Right lung (tissue), 2 donors: ENCODE measurements at regions not wholly inside any gene's neighbourhood (a gene's known extent, or its start where the extent isn't known, plus 50 kb on each side); places are given as distances from the start of the nearest gene placed in this dataset.
"Not testable (repeated sequence)": the region's sequence is repeated elsewhere in the genome, so short reads cannot be mapped to it uniquely, and the experiment has no call there.

Experiments
- DNase-seq, 2 donors: peaks; one replicate each; pipeline ENCODE4 v3.0.0-alpha.2; 2013

DNA sequence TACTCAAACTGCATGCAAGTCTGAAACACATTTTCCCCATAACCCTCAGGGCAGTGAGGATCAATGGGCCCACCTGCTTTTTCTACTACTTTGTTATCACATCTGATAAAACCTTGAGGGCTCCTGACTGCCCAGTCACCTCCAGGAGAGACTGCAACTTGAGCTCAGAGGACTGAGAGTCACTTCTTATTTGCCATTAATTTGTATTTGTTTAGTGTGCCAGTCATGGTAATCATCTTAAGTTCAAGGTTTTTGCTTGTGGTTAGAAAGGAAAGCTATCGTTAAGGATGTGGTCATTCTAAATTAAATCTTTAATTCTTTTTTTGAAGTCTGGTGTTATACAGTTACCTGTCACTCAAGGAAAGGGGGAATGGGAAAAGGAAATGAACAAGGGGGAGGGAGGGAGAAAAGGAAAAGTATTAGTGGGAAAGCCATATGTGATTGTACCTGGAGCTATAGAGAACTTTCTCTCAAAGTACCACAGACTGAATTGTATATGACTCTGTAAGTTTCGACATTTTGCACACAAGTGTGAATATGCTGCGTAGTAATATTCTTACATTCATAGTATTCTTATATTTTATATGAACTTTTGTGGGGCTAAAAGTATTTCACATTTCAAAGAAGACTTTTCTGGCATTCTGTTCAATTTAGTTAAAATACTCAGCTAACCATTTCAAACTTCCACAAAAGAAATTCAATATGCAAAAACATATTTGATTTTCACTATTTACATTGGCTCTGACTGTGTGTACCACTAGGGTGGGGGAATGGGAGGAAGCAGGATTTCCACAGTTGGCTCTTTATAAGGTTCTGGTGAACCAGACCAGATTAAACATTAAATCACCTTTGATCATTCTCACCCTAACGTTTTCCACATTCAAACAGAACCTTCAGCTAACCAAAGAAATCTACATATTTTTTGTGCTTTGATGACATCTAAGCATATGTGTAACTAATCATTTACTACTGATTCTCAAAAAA lies 166.5 kb upstream of the ATP11B start:
- DNase-seq: no peak

DNA sequence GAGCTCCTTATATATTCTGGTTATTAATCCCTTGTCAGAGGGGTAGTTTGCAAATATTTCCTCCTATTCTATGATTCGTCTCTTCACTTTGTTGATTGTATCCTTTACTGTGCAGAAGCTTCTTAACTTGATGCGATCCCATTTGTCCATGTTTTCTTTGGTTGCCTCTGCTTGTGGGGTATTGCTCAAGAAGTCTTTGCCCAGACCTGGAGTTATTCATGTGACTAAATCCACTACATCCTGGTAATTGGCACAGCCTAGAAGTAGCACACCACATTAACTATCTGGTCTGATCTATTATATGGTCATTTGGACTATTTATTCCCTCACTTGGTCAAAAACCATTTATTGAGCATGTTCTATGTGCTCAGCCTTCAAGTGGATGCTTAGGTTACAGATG lies 164.8 kb upstream of the ATP11B start:
- DNase-seq: no peak

GRCh38 chr3:182629521-182629920 lies 163.8 kb upstream of the ATP11B start:
- DNase-seq: no peak

DNA sequence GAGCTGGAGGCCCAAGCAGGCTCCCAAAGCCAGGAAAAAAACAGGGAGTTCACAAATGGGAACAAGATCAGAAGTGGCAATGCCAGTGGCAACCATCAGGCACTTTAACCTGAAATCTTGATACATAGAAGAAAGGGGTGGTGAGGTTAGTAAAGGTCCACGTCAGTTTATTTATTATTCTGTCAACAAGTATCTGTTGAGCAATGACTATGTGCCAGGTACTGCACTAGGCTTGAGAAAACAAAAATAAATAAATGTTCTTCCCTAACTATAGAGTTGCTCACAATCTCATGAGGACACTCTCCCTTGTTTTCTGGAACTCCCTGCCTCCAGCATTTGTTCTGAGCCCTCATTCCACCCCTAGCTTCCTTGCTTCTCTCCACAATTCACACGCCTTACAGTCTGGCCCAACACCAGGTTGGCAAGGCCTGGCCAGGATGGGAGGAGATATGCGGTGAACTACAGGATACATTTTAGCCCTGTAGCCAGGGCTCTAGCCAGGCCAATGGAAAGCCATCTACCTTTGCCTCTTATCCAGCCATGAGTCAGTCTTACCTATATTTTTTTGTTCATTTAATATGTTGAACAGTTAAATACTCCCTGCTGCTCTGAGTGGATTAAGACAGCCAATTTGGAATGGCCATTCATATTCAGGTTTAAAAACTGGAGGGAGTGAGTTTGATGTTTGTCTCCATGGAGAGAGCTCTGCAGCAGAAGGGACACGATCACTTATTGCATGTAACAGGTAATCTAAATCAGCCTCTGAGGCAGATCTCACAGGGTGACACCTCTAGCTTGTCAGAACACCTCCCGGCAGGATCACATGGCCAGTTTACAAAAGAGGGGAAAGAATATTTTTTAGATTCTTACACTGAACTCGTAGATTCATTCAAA lies 161.9 kb upstream of the ATP11B start:
- no peak for DNase-seq

GRCh38 chr3:182632077-182632393 lies 161.3 kb upstream of the ATP11B start:
- DNase-seq: no peak

DNA sequence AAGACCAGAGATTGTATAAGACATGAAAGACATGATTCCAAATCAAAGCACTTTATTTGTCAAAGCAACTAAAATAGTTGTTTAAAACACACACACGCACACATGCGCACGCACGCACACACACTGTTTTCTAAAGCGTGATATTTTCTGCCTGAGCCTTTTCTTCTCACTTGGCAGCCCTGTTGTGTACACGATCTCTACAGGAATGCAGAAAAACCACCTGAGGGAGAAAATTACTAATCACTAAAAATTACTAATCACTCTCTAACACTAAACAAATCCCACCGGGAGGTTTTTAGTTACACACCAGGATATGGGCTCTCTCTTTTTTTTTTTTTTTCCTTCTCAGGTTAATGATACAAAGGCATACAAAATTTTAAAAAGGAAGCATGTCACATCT lies 160.1 kb upstream of the ATP11B start:
- DNase-seq: no peak

DNA sequence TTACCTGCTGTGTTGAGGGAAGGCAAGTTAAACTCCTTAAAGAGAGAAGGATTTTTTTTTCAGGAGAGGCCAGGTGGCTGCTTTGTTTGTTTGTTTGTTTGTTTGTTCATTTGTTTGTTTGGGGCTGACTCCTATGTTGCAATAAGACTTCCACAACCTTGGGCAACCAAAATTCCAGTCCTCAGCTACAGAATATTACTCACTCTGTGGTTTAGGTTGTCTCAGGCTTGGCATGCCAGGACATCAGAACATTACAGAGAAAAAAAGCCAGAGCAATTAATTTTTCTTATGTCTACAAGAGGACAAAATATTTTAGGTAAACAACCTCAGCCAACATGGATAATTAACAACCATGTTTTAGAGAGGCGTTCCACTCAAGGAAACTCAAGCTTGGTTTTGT lies 156.7 kb upstream of the ATP11B start:
- DNase-seq: no peak

DNA sequence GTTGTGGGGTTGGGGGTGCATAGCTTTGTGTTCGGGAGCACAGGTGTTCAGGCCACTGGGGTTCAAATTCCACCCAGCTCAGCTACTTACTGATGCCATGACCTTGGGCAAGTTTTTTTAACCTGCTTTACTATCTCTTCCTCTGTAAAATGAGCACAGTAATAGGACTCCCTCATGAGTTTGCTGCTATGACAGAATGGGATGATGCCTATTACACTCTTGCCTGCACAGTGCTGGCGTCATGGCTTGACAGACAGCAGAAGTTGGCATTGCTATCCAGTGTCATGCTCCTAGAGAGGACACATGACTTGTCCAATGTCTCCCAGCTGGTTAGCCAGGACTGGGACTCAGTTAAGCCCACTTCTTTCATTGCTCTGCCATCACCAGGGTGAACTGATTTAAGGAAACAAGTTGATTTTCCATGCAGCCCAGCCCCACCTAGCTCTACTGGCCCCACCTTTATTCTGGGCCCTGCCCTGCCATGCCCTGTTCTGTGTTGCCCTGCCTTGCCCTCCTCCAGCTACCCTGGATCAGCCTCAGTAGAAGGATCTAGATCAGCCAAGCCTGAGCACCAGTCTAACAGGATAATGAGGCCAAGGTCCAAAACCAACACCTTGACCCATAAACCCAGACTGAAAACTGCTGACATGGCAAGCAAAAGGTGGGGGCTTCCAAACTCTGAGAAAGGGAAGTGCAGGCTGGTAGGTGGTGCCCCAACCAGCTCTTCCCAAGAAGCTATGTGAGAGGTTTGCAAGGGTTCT lies 155.8 kb upstream of the ATP11B start:
- DNase-seq: no peak

GRCh38 chr3:182644013-182644412 lies 149.3 kb upstream of the ATP11B start:
- DNase-seq: no peak

DNA sequence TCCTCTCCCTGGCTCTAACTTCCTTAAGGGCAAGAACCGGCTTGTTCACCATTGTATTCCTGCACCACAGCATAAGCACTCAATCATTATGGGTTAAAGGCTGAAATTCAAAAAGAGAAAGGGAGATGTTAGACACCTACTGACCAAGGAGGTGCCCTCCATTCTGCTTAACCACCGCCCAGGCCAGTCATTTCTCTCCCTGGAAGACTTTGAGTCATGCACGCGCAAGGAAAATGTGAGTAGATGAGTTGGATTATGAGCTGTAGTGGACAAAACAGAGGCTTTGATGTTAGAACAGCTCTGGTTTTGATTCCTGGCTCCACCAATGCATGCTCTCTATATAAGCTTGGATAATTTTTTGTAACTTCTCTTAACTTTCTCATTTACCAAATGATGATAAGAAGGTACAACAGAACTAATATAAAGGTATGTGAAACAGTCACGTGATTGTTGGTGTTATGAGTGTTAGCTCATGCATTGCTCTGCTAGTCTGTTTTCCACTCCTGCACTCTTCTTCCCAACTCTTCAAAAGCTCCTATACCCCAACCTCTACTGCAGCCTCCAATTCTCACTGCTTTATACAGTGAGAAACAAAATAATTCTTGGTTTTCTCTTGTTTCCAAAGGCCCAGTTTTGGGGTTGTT lies 148.4 kb upstream of the ATP11B start:
- DNase-seq: no peak

GRCh38 chr3:182650568-182651128 lies 142.7 kb upstream of the ATP11B start:
- DNase-seq: no peak

DNA sequence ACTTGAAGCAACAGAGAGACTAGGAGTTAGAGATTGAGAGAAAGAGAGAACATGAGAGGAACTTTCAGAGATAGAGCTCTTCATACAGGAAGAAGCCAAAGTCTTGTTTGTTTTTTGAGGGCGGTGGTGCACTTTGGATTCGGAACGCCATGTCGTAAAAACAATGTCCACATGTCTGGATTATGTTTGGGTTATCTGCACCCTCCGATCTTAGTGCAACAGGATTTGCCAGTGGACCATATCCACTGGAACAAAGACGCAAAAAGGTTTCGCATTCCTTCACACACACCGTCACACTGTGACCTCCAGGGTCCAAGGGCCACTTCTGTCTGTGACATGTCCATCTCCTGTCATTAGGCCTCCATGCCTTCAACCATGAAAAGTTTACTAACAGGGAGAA lies 141.8 kb upstream of the ATP11B start:
- no peak for DNase-seq

GRCh38 chr3:182653065-182653464 lies 140.2 kb upstream of the ATP11B start:
- not testable (repeated sequence) for DNase-seq

DNA sequence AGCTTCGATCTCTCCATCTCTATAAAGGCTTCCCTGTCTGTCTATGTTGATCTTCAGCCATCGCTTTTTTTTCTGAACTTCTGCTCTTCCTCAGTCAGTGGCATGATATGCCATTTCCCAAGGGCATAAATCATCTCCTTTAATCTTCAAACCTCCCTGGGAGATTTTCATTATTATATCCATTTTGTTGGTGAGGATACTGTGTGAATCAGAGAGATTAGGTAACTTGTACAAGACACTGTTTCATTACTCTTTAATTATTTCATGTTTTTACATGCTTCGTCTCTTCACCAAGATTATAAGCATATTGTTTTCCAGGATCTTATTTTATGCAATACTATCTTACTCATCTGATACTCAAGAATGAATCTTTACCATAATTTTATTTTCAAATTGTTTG lies 124.8 kb upstream of the ATP11B start:
- no peak for DNase-seq

- no peak for DNase-seq
Observed at GRCh38 chr3:182668974-182669373, 124.3 kb upstream of the ATP11B start.

GRCh38 chr3:182671541-182671940 lies 121.8 kb upstream of the ATP11B start:
- no peak for DNase-seq

GRCh38 chr3:182671942-182672341 lies 121.4 kb upstream of the ATP11B start:
- no peak for DNase-seq

GRCh38 chr3:182673336-182673735 lies 120.0 kb upstream of the ATP11B start:
- no peak for DNase-seq

DNA sequence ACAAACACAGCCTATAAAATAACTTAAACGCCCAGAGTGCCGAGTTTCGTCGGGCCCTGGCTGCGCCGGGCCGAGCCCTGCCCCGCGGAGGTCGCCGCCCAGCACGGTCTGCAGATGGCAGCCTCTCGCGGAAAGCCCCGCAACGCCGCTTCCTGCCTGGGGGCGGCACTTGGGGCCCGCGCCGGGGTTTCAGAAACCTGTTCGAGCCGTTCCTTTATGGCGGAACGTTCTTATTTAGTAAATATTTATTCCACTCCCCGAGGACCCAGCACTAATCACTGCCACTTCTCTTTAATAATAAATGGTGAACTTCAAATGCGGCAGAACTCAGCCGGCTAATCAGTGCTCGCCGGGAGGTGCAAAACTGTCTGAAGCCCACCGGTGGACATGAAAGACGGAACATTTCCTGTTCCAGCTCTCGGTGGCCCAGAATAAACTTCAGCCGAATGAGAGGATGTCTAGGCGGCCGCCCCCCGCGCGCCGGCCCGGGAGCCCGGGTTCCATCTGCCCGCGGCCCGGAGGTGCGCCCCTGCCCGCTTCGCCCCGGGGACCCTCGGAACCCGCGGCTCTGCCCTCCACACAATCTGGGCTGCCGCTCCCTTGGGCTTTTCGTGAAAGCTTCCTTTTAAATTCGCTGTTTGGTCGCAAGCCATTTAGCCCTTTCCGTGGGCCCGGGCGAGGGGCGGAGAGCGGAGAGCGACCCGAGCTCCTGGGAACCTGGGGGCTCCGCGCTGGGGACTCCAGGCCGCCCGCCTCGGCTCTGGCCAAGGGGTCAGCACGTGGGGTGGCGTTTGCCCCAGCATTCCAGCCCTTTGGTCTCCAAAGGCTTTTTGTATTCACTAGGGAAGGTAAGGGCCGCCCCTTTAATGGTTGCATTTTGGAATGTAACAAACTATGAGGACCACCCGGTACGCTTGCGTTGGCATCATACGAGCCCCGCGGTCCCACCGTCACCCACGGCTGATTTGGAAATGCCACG lies 110.8 kb upstream of the ATP11B start:
- DNase-seq: peak; percentile 39 to 41

DNA sequence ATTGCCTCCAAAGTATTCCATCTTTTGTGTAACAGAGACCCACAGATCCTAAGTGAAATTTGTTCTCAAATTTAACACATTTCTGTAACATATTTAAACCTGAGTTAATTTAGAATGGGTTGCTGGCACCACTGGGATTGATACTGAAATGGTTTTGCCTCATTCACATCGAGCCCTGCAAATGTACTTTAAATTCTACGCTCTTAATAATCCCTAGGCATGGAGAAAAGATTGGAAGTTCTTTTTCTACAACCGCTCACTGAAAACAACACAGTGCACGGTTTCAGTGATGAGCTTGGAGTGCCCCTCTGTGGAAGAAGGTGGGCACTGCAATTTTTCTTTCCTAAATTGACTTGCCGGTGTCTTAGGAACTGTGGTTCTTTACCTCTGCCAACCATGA lies 109.9 kb upstream of the ATP11B start:
- peak; percentile 58 to 61 for DNase-seq
